ENCODE measurements at regions not wholly inside any gene's neighbourhood (a gene's known extent, or its start where the extent isn't known, plus 50 kb on each side); places are given as distances from the start of the nearest gene placed in this dataset.

- no peak for DNase-seq (ENCODE audit: low spot score)
Observed at GRCh38 chr9:80218328-80218727, 646.6 kb downstream of the TLE4 start.

GRCh38 chr9:80213613-80214012 is 641.8 kb downstream of the TLE4 start:
- no peak for DNase-seq (ENCODE audit: low spot score)

- no peak for DNase-seq (ENCODE audit: low spot score)
Observed at GRCh38 chr9:80208696-80209095, 636.9 kb downstream of the TLE4 start.

GRCh38 chr9:80204054-80204453 is 632.3 kb downstream of the TLE4 start:
- no peak for DNase-seq (ENCODE audit: low spot score)

- DNase-seq (ENCODE audit: low spot score) = no peak
Observed at GRCh38 chr9:80197661-80198060, 625.9 kb downstream of the TLE4 start.

GRCh38 chr9:80191108-80191507 is 619.3 kb downstream of the TLE4 start:
- no peak for DNase-seq (ENCODE audit: low spot score)

GRCh38 chr9:80188579-80188978 is 616.8 kb downstream of the TLE4 start:
- DNase-seq (ENCODE audit: low spot score) = no peak

- no peak for DNase-seq (ENCODE audit: low spot score)
Observed at GRCh38 chr9:80185112-80185738, 613.5 kb downstream of the TLE4 start.

GRCh38 chr9:80177949-80178480 is 606.2 kb downstream of the TLE4 start:
- no peak for DNase-seq (ENCODE audit: low spot score)

GRCh38 chr9:80175286-80176150 is 603.8 kb downstream of the TLE4 start:
- DNase-seq (ENCODE audit: low spot score) = peak; percentile 31

GRCh38 chr9:80163889-80164288 is 592.1 kb downstream of the TLE4 start:
- DNase-seq (ENCODE audit: low spot score) = no peak

GRCh38 chr9:80158554-80159170 is 586.9 kb downstream of the TLE4 start:
- DNase-seq (ENCODE audit: low spot score) = no peak

- no peak for DNase-seq (ENCODE audit: low spot score)
Observed at GRCh38 chr9:80158131-80158530, 586.4 kb downstream of the TLE4 start.

GRCh38 chr9:80157561-80157983 is 585.8 kb downstream of the TLE4 start:
- peak; percentile 18 for DNase-seq (ENCODE audit: low spot score)

- no peak for DNase-seq (ENCODE audit: low spot score)
Observed at GRCh38 chr9:80156756-80157472, 585.1 kb downstream of the TLE4 start.

- DNase-seq (ENCODE audit: low spot score) = no peak
Observed at GRCh38 chr9:80156262-80156661, 584.5 kb downstream of the TLE4 start.

GRCh38 chr9:80147866-80148265 is 576.1 kb downstream of the TLE4 start:
- no peak for DNase-seq (ENCODE audit: low spot score)

- peak; percentile 53 for DNase-seq (ENCODE audit: low spot score)
Observed at GRCh38 chr9:80146466-80146865, 574.7 kb downstream of the TLE4 start.

- no peak for DNase-seq (ENCODE audit: low spot score)
Observed at GRCh38 chr9:80144856-80145255, 573.1 kb downstream of the TLE4 start.

GRCh38 chr9:80144406-80144805 is 572.6 kb downstream of the TLE4 start:
- DNase-seq (ENCODE audit: low spot score) = no peak

- no peak for DNase-seq (ENCODE audit: low spot score)
Observed at GRCh38 chr9:80143899-80144298, 572.1 kb downstream of the TLE4 start.

GRCh38 chr9:80134487-80134886 is 562.7 kb downstream of the TLE4 start:
- DNase-seq (ENCODE audit: low spot score) = no peak
